ENCODE measurements at regions not wholly inside any gene's neighbourhood (a gene's known extent, or its start where the extent isn't known, plus 50 kb on each side); places are given as distances from the start of the nearest gene placed in this dataset.

GRCh38 chr2:167890739-167891138 is 356.7 kb downstream of the STK39 start:
- Histone ChIP-seq H3K9me3 (ENCODE audit: insufficient read depth, low read length, severe bottlenecking) (no peaks in the 10 kb centered on the region), H3K36me3 (ENCODE audit: insufficient read depth, low read length) (no peaks in the 10 kb centered on the region), H3K4me2 (ENCODE audit: insufficient read depth, low read length) (no peak overlapping the region), H3K27me3 (ENCODE audit: insufficient read depth, low read length, poor library complexity) (no peaks in the 10 kb centered on the region), H3K27ac (ENCODE audit: low read length) (no peak overlapping the region), H2AFZ (ENCODE audit: low read depth, low read length) (no peak overlapping the region), H3K79me2 (ENCODE audit: insufficient read depth, low read length) (no peaks in the 10 kb centered on the region), H4K20me1 (ENCODE audit: insufficient read depth, low read length) (no peaks in the 10 kb centered on the region), H3K4me1 (ENCODE audit: insufficient read depth, low read length) (no peaks in the 10 kb centered on the region), H3K4me3 (ENCODE audit: low read depth in 1 of 2, low read length in 2 of 2) (no peak overlapping the region), H3K9ac (ENCODE audit: low read depth, low read length) (no peak overlapping the region)
- ATAC-seq (ENCODE audit: insufficient read depth, low read depth) (no peak), DNase-seq (peak; percentile 8)
- no peak for TF ChIP-seq CTCF (IDR thresholded peaks at IDR 0.05; ENCODE audit: borderline replicate concordance, extremely low read depth, low read length, poor library complexity, severe bottlenecking)
- no peak for TF ChIP-seq EZH2 (IDR thresholded peaks at IDR 0.05; ENCODE audit: borderline replicate concordance, low read depth, low read length, severe bottlenecking)

GRCh38 chr2:167880415-167880814 is 367.0 kb downstream of the STK39 start:
- Histone ChIP-seq H3K4me3 (ENCODE audit: low read depth in 1 of 2, low read length in 2 of 2) (no peak overlapping the region), H3K4me2 (ENCODE audit: insufficient read depth, low read length) (no peak overlapping the region), H3K27me3 (ENCODE audit: insufficient read depth, low read length, poor library complexity) (peaks cover 8% of the 10 kb centered on the region), H3K4me1 (ENCODE audit: insufficient read depth, low read length) (no peaks in the 10 kb centered on the region), H3K79me2 (ENCODE audit: insufficient read depth, low read length) (no peaks in the 10 kb centered on the region), H3K9me3 (ENCODE audit: insufficient read depth, low read length, severe bottlenecking) (no peaks in the 10 kb centered on the region), H3K36me3 (ENCODE audit: insufficient read depth, low read length) (no peaks in the 10 kb centered on the region), H3K9ac (ENCODE audit: low read depth, low read length) (no peak overlapping the region), H3K27ac (ENCODE audit: low read length) (no peak overlapping the region), H2AFZ (ENCODE audit: low read depth, low read length) (no peak overlapping the region), H4K20me1 (ENCODE audit: insufficient read depth, low read length) (no peaks in the 10 kb centered on the region)
- DNase-seq (no peak), ATAC-seq (ENCODE audit: insufficient read depth, low read depth) (no peak)
- TF ChIP-seq EZH2 (IDR thresholded peaks at IDR 0.05; ENCODE audit: borderline replicate concordance, low read depth, low read length, severe bottlenecking) (no peak), CTCF (IDR thresholded peaks at IDR 0.05; ENCODE audit: borderline replicate concordance, extremely low read depth, low read length, poor library complexity, severe bottlenecking) (no peak)

- ATAC-seq (ENCODE audit: insufficient read depth, low read depth), result no peak
These were observed 371.9 kb downstream of the STK39 start for GRCh38 chr2:167875529-167875928.

More at GRCh38 chr2:167875529-167875928, 371.9 kb downstream of the STK39 start:
- Histone ChIP-seq H2AFZ (ENCODE audit: low read depth, low read length) (no peak overlapping the region), H3K9ac (ENCODE audit: low read depth, low read length) (no peak overlapping the region), H3K79me2 (ENCODE audit: insufficient read depth, low read length) (no peaks in the 10 kb centered on the region), H3K9me3 (ENCODE audit: insufficient read depth, low read length, severe bottlenecking) (no peaks in the 10 kb centered on the region), H3K27ac (ENCODE audit: low read length) (no peak overlapping the region), H4K20me1 (ENCODE audit: insufficient read depth, low read length) (no peaks in the 10 kb centered on the region), H3K36me3 (ENCODE audit: insufficient read depth, low read length) (no peaks in the 10 kb centered on the region), H3K4me1 (ENCODE audit: insufficient read depth, low read length) (no peaks in the 10 kb centered on the region), H3K4me3 (ENCODE audit: low read depth in 1 of 2, low read length in 2 of 2) (no peak overlapping the region), H3K27me3 (ENCODE audit: insufficient read depth, low read length, poor library complexity) (peaks cover under 1% of the 10 kb centered on the region), H3K4me2 (ENCODE audit: insufficient read depth, low read length) (no peak overlapping the region)
- DNase-seq, result no peak
- TF ChIP-seq EZH2 (IDR thresholded peaks at IDR 0.05; ENCODE audit: borderline replicate concordance, low read depth, low read length, severe bottlenecking) (no peak), CTCF (IDR thresholded peaks at IDR 0.05; ENCODE audit: borderline replicate concordance, extremely low read depth, low read length, poor library complexity, severe bottlenecking) (no peak)
